GM19328 (cell line): ENCODE measurements at regions not wholly inside any gene's neighbourhood (a gene's known extent, or its start where the extent isn't known, plus 50 kb on each side); places are given as distances from the start of the nearest gene placed in this dataset.

Experiments
- ATAC-seq: cut with Tn5 transposase; IDR thresholded peaks from one replicate; pipeline ENCODE4 v1.9.1; 2021; ENCODE audit warnings: mild to moderate bottlenecking, moderate library complexity; ENCODE audit not compliant: unreplicated experiment

GRCh38 chr1:194151056-194151455, 964.6 kb upstream of the B3GALT2 start:
- ATAC-seq = no peak

- ATAC-seq = no peak
Observed at GRCh38 chr1:194150242-194150641, 963.8 kb upstream of the B3GALT2 start.

DNA sequence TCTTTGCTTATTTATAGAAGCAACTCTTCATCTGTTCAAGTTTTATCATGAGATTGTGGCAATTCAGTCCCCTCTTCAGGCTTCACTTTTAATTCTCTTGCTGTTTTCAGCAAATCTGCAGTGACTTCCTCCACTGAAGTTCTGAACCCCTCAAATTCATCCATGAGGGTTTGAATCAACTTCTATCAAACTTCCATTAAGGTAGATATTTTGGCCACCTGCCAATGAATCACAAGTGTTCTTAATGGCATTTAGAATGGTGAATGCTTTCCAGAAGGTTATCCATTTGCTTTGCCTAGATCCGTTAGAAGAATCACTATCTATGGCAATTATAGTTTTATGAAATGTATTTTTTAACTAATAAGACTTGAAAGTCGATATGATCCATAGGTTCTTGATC, 946.7 kb upstream of the B3GALT2 start:
- no peak for ATAC-seq

GRCh38 chr1:194118086-194118485, 931.7 kb upstream of the B3GALT2 start:
- ATAC-seq = no peak

DNA sequence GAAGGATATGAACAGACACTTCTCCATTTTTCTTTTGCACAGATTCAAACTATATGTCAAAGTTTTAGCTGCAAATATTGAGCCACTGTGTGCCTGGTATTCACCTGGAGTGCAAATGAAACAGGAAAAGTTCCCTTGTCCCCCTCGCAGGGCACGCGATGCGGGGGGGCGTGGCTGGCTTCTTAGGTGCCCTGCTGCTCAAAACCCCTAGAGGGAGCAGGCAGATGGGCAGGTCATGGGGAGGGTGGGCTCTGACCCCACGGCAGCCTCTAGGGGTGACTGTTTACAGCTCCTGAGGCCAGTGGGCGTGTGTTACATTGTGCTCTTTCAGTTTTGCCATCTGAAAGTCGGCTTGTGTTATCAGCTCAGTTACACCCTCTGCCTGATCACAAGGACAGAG, 931.2 kb upstream of the B3GALT2 start:
- no peak for ATAC-seq

- ATAC-seq = no peak
Observed at GRCh38 chr1:194114288-194114687, 927.9 kb upstream of the B3GALT2 start.

DNA sequence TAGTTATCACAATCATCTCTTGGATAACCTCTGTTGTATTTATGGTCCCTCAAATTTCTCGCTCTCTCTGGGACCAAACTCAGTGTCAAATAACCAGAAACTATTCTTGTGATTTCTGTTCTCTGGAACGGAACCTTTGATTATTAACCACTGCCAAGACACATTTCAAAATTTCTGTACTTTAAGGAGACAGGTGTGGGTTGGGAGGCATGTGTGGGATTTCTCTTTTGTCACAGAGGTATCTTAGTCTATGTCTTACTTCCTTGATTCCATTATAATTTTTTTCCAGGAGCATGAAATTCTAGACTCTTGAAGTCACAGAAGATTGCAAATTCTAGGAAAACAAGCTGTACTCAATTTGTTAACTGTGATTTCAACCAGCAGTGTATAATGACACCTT, 919.0 kb upstream of the B3GALT2 start:
- no peak for ATAC-seq

DNA sequence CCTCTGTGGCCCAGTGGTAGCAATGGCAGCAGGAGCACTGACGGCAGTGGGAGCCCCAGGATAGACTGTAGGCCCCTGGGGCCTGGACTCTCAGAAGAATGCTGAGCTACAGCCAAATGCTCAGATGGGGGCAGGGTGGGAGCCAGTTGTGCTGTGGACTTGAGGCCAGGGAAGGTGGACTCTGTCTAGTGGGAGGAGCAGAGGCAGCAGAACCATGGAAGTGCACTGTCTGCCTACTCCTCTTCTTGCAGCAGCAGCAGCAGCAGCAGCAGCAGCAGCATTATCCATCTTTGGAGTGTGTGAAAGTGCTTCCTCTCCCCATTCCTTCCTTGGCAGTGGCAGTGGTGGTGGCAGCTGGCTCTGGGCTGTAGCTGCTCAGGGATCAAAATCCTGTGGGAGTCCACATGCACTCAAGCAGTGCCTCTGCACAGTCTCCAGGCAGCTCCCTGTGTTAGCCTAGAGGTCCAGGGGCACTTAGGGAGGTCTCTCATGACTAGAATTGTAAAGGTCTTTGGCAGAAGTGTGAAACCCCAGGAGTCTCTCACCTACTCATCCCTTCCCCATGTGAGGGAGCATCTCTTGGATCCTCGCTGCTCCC, 917.9 kb upstream of the B3GALT2 start:
- no peak for ATAC-seq

- ATAC-seq = no peak
Observed at GRCh38 chr1:194103516-194104246, 917.3 kb upstream of the B3GALT2 start.

DNA sequence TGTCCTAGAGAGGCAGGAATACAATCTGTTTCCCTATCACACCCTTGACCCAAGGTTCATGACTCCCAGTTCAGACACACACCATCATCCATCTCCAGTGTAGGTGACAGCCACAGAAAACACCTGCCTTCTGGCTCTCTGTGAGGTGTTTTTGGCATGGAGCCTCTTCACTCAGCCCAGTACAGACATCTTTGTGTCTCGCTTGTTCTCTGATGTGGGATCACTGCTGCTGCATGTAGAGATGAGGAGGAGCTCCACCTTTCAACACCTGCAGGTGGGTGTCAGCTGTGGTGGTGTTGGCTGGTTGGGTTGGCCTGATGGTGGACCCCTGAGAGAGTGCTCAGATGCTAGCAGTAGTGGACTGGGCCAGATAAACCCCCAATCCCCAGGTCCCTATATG, 916.7 kb upstream of the B3GALT2 start:
- ATAC-seq = no peak

DNA sequence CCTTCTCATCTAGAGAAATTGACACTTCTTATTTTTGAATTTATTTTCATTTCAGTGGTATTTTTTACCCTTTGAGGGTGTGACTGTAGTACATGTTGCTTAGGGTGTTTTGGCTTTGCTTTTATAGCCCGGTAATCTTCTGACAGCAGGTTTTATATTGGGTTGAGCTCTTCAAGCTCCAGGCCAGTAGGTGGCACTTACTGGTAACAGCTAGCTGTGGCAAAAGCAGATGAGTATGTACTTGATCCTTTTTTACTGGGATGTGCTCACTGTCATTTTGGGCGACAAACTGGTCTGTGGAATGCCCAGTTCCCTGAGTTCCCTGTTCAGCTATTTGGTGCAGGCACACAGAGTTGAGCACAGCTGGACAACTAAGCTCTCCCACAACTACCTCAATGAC, 916.2 kb upstream of the B3GALT2 start:
- no peak for ATAC-seq

DNA sequence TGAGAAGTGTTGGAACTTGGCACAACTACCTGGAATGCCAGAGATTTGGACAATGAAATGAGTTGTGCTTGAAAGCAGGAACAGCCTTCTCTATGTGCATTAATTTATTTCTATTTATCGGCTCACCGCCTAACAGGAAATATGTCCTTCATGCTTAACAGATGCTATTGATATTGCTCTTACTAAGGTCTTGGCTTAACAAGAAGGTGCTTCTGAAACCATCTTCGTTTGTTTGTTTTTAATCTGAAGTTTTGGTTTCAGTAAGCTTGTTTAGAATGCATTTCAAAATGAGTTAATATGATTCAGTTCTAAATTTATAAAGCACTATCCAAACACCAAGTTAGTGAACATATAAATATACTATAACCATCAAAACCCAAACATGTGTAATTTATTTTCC, 898.3 kb upstream of the B3GALT2 start:
- ATAC-seq = no peak

- ATAC-seq = no peak
Observed at GRCh38 chr1:194081444-194081843, 895.0 kb upstream of the B3GALT2 start.

- no peak for ATAC-seq
Observed at GRCh38 chr1:194080826-194081225, 894.4 kb upstream of the B3GALT2 start.

- ATAC-seq = no peak
Observed at GRCh38 chr1:194078765-194079164, 892.4 kb upstream of the B3GALT2 start.

DNA sequence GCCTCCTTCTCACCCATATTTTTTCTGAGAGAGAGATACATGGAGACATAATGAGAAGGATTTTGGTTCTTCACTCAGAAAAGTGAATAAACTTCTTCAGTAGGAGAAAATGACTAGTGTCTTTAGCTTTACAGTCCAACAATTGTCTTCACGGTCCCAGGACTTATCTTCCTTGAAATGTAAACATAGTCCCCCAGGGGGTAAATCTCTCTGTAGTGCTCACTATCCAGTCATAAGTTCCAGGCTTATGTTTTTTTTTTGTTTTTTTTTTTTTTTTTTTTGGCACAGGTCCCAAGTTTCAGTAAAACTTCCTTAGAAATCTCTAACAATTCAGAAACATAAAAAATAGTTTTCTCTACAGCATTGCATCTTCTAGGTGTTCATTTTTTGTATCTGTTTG, 890.2 kb upstream of the B3GALT2 start:
- no peak for ATAC-seq

DNA sequence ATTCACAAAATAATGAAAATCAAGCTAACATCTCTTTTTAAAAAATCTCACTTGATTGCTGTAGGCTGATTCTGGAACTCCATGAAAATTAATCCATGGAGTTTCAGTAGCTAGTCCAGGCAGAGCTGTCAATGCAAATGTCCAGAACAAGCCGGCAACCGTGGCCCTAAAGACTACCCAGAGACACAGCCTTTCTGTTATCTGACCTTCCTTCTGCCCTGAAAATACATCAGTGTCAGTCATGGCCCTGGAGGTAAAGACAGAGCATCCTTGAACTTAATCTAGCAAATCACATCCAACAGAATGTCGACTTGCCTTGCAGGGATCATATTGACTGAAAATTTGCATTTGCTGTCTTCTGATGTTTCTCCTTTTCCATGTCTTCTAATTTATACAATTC, 887.4 kb upstream of the B3GALT2 start:
- no peak for ATAC-seq

GRCh38 chr1:194071205-194071604, 884.8 kb upstream of the B3GALT2 start:
- no peak for ATAC-seq

- no peak for ATAC-seq
Observed at GRCh38 chr1:194069831-194070218, 883.4 kb upstream of the B3GALT2 start.

GRCh38 chr1:194069168-194069830, 882.9 kb upstream of the B3GALT2 start:
- no peak for ATAC-seq

- no peak for ATAC-seq
Observed at GRCh38 chr1:194068446-194069167, 882.2 kb upstream of the B3GALT2 start.

DNA sequence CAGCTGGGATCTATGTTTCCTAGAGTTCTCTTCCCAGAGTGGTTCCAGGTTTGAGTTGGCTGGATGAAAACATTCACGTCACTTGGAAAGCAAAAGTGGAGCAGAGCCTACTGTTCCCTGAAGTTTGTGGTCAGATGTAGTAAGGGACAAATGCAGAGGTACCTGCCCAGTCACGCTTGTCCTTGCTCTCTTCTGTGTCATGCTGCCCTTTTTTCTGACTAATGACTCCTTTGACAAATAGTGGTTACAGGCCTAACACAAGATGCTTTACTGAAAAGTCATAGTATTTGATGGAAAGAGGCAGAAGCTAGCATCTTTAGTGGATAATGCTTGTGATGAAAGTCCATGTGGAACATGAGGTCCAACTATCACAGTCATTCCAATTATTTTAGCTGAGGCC, 881.4 kb upstream of the B3GALT2 start:
- no peak for ATAC-seq
